K562 (cell line): ENCODE measurements at regions not wholly inside any gene's neighbourhood (a gene's known extent, or its start where the extent isn't known, plus 50 kb on each side); places are given as distances from the start of the nearest gene placed in this dataset.

ENCODE experiments used
- ATAC-seq: fragments of 200-7000 bp; cut with Tn5 transposase; 3 replicates; pipeline ENCODE4 v1.9.1; 2020; ENCODE audit warnings: moderate library complexity
- BruUV-seq: library from RNA; stranded (reverse); fragments of 400-500 nt; replicated peaks from 2 replicates; lab custom pipeline; 2021; lab: Mats Ljungman, UMichigan
- CTCF ChIA-PET: fragments of 300-600 bp; formaldehyde crosslinking; extraction: SDS; loops from one replicate; lab custom pipeline; 2021; ENCODE audit warnings: low intra/inter-chr PET ratio; lab: Yijun Ruan, JAX
- POLR2A ChIA-PET: fragments of 300-600, 350-650 bp; sonication (Branson Sonifier 250); formaldehyde crosslinking; extraction: SDS; loops from one replicate; lab custom pipeline; 2021; ENCODE audit warnings: antibody characterized with exemption, inconsistent platforms; lab: Yijun Ruan, JAX
- DNase-seq, 4 experiments: peaks; one replicate each; pipeline versions ENCODE4 v3.0.0 to v3.0.0-alpha.2; 2011 to 2018; ENCODE audit warnings: low spot score in 3 of 4, mixed read lengths in 3 of 4; ENCODE audit errors: extremely low read depth in 1 of 4
- FAIRE-seq: peaks from 2 replicates; lab custom pipeline; 2011; peaks lifted over from hg19 to GRCh38; lab: Jason Lieb, UNC
- H2AFZ ChIP-seq: 2 replicates; pipeline ENCODE4 v1.6.0; 2011; ENCODE audit warnings: low read depth, low read length, control low read depth, inconsistent platforms
- H3K27ac ChIP-seq: fragments of 200-600 bp; 3 replicates; pipeline ENCODE4 v1.8.0; 2011; ENCODE audit warnings: low read depth, mild to moderate bottlenecking, control low read depth, inconsistent platforms, low read length, moderate library complexity, mixed read lengths; ENCODE audit errors: extremely low read depth
- H3K27me3 ChIP-seq, 2 experiments: fragments of 300-600 bp in 1 of 2; 2 replicates in 1 of 2; 3 replicates in 1 of 2; pipeline versions ENCODE4 v1.6.0 to v1.8.0; 2011; ENCODE audit warnings: inconsistent platforms in 2 of 2, low read length in 2 of 2, mild to moderate bottlenecking in 1 of 2, mixed read lengths in 1 of 2, moderate library complexity in 1 of 2; ENCODE audit not compliant: control insufficient read depth in 2 of 2, insufficient read depth in 2 of 2
- H3K36me3 ChIP-seq: fragments of 300-600 bp; 3 replicates; pipeline ENCODE4 v1.8.0; 2011; ENCODE audit warnings: mild to moderate bottlenecking, low read length, inconsistent platforms; ENCODE audit not compliant: control insufficient read depth, insufficient read depth
- H3K4me1 ChIP-seq, 2 experiments: fragments of 200-600 bp in 1 of 2; replicated peaks in 1 of 2; 2 replicates in 1 of 2; 3 replicates in 1 of 2; pipeline versions ENCODE4 v1.5.1 to v1.8.0; 2011; ENCODE audit warnings: inconsistent platforms in 2 of 2, low read length in 2 of 2, mild to moderate bottlenecking in 1 of 2, mixed read lengths in 1 of 2, moderate library complexity in 1 of 2; ENCODE audit not compliant: control insufficient read depth in 2 of 2, insufficient read depth in 2 of 2
- H3K4me2 ChIP-seq: 2 replicates; pipeline ENCODE4 v1.6.1; 2011; ENCODE audit warnings: low read length, control low read depth, inconsistent platforms, mixed read lengths; ENCODE audit not compliant: insufficient read depth
- H3K4me3 ChIP-seq: fragments of 200-600 bp; sonication (generic), shearing (Covaris generic); 2 replicates; pipeline ENCODE4 v1.5.1; 2016; ENCODE audit warnings: control low read depth, inconsistent platforms
- H3K79me2 ChIP-seq: fragments of 200-600 bp; 3 replicates; pipeline ENCODE4 v1.8.0; 2011; ENCODE audit warnings: low read length, inconsistent platforms; ENCODE audit not compliant: control insufficient read depth, insufficient read depth
- H3K9ac ChIP-seq, 2 experiments: 2 replicates each; pipeline versions ENCODE4 v1.6.0 to v1.6.1; 2011; ENCODE audit warnings: low read depth in 2 of 2, low read length in 2 of 2, control low read depth in 1 of 2, inconsistent platforms in 1 of 2, mild to moderate bottlenecking in 1 of 2, mixed read lengths in 1 of 2; ENCODE audit not compliant: insufficient read depth in 1 of 2
- H3K9me1 ChIP-seq: one replicate; pipeline ENCODE4 v1.6.0; 2011; ENCODE audit warnings: inconsistent platforms, mild to moderate bottlenecking, low read length, moderate library complexity; ENCODE audit not compliant: control insufficient read depth, insufficient read depth
- H3K9me3 ChIP-seq: replicated peaks from 2 replicates; pipeline ENCODE4 v1.5.1; 2011; ENCODE audit warnings: low read depth, low read length, inconsistent platforms; ENCODE audit not compliant: control insufficient read depth, insufficient read depth
- H4K20me1 ChIP-seq: replicated peaks from 2 replicates; pipeline ENCODE4 v1.6.1; 2011; ENCODE audit warnings: low read length, inconsistent platforms, mixed read lengths; ENCODE audit not compliant: control insufficient read depth, insufficient read depth
- DDX20 ChIP-seq: fragments of 450-650 bp; IDR thresholded peaks from 2 replicates; pipeline ENCODE4 v1.6.1; 2016; ENCODE audit warnings: missing genetic modification characterization, low read depth, mild to moderate bottlenecking, missing compliant biosample characterization, moderate library complexity
- HMBOX1 ChIP-seq: sonication (generic); IDR thresholded peaks from 2 replicates; pipeline ENCODE4 v1.6.1; 2016
- NONO ChIP-seq, 2 experiments: fragments of 200-400 bp in 1 of 2; fragments of 450-650 bp in 1 of 2; formaldehyde crosslinking in 1 of 2; IDR thresholded peaks; 2 replicates each; pipeline ENCODE4 v1.6.1; 2017; ENCODE audit warnings: low read depth in 2 of 2, mild to moderate bottlenecking in 2 of 2, moderate library complexity in 2 of 2, low read length in 1 of 2
- SMAD1 ChIP-seq: fragments of 150-350 bp; IDR thresholded peaks from 2 replicates; pipeline ENCODE4 v1.6.1; 2014; ENCODE audit warnings: low read length, low read depth; ENCODE audit not compliant: partially characterized antibody
- WHSC1 ChIP-seq: IDR thresholded peaks from one replicate; pipeline ENCODE4 v1.6.1; 2012; ENCODE audit warnings: low read length, control low read depth, inconsistent platforms
- WGBS: fragments of 100-300 bp; shearing (Covaris generic); methylation state at CpG from one replicate; pipeline ENCODE4 v1.1.6; 2016; ENCODE audit warnings: low coverage, mixed read lengths; ENCODE audit not compliant: insufficient coverage; ENCODE audit errors: missing lambda C conversion rate; 5-methylcytosine and 5-hydroxymethylcytosine counted together
- in situ Hi-C: fragments of 300-500 bp; cut with MboI; formaldehyde crosslinking; loops from 4 replicates; pipeline ENCODE4 v1.15.0; 2018; ENCODE audit warnings: inconsistent platforms, mixed read lengths
- intact Hi-C: fragments of 100-400 bp; cut with micrococcal nuclease; formaldehyde crosslinking; loops from 2 replicates; pipeline ENCODE4 v1.14.2; 2022

- intact Hi-C loops = no loop called here
- H2AFZ ChIP-seq = no peak overlapping the region
- no peaks in the 10 kb centered on the region for H3K9me3 ChIP-seq
- POLR2A ChIA-PET = interaction anchor here (0.6 kb wide), 1 partner anchor 11 kb away, joined by 3 read pairs; no protein-coding TSS in a partner anchor
- in situ Hi-C loops = no loop called here
- no peaks in the 10 kb centered on the region for H3K36me3 ChIP-seq
- H3K27me3 ChIP-seq = no peaks in the 10 kb centered on the region; a peak in 1 of 5 replicates
- H3K4me1 ChIP-seq = no peaks in the 10 kb centered on the region
- H3K4me3 ChIP-seq = no peak overlapping the region
- no TSS peak for BruUV-seq
- H3K27ac ChIP-seq = no peak overlapping the region
- H3K4me2 ChIP-seq = no peak overlapping the region
- no peak for FAIRE-seq
- 0% methylated on average over 1 of the region's 1 CpG for WGBS
- H3K79me2 ChIP-seq = no peaks in the 10 kb centered on the region
- TF ChIP-seq HMBOX1 = no peak
- TF ChIP-seq WHSC1 = no peak
- TF ChIP-seq SMAD1 = no peak
- TF ChIP-seq NONO (IDR thresholded peaks at IDR 0.05; ENCODE audit: low read depth in 2 of 2, low read length in 1 of 2) = no peak
- H4K20me1 ChIP-seq = no peaks in the 10 kb centered on the region
- DNase-seq = no peak
- CTCF ChIA-PET = no interaction called here
- H3K9ac ChIP-seq = no peak overlapping the region
- no peaks in the 10 kb centered on the region for H3K9me1 ChIP-seq
- no peak for ATAC-seq
Measured at GRCh38 chr7:31420948-31421347, 80.4 kb upstream of the NEUROD6 start.

- TF ChIP-seq DDX20 (tag) = no peak
- intact Hi-C loops = no loop called here
Measured at GRCh38 chr7:31421607-31422006, 81.1 kb upstream of the NEUROD6 start.

More at GRCh38 chr7:31421607-31422006, 81.1 kb upstream of the NEUROD6 start:
- H3K4me3 ChIP-seq = no peak overlapping the region
- BruUV-seq = no TSS peak
- no peak overlapping the region for H2AFZ ChIP-seq
- no peaks in the 10 kb centered on the region for H3K79me2 ChIP-seq
- ChIA-PET POLR2A (no interaction called here), CTCF (no interaction called here)
- in situ Hi-C loops = no loop called here
- H3K9me1 ChIP-seq = no peaks in the 10 kb centered on the region
- no peaks in the 10 kb centered on the region for H3K36me3 ChIP-seq
- H3K27ac ChIP-seq = no peak overlapping the region
- H3K4me1 ChIP-seq = no peaks in the 10 kb centered on the region
- 3% methylated on average over 2 of the region's 2 CpGs for WGBS
- no peak overlapping the region for H3K9ac ChIP-seq
- H3K4me2 ChIP-seq = no peak overlapping the region
- ATAC-seq (no peak), FAIRE-seq (no peak), DNase-seq (no peak)
- H4K20me1 ChIP-seq = no peaks in the 10 kb centered on the region
- no peaks in the 10 kb centered on the region for H3K27me3 ChIP-seq
- no peaks in the 10 kb centered on the region for H3K9me3 ChIP-seq
